ENCODE measurements at regions not wholly inside any gene's neighbourhood (a gene's known extent, or its start where the extent isn't known, plus 50 kb on each side); places are given as distances from the start of the nearest gene placed in this dataset.

GRCh38 chr2:66377832-66378231 lies 57.1 kb upstream of the MEIS1 start:
- intact Hi-C loops (cut with micrococcal nuclease), result no loop called here
- peaks cover 0 to 1% (median under 1%) of the 10 kb centered on the region in 3 donors for H3K27me3 Mint-ChIP-seq (ENCODE audit: low read depth in 3 of 3)
- peaks cover 0 to 2% (median 0%) of the 10 kb centered on the region in 7 donors for H3K9me3 Mint-ChIP-seq
- Histone ChIP-seq H3K9ac (ENCODE audit: insufficient read depth, low read length, poor library complexity, severe bottlenecking) (no peak overlapping the region), H2AFZ (ENCODE audit: insufficient read depth, low read depth, low read length, poor library complexity, severe bottlenecking) (no peak overlapping the region), H4K20me1 (ENCODE audit: insufficient read depth, low read length) (no peaks in the 10 kb centered on the region), H3K36me3 (replicated peaks in 1 of 2; ENCODE audit: control insufficient read depth in 1 of 2, insufficient read depth in 2 of 2, low read length in 2 of 2) (no peaks in the 10 kb centered on the region), H3K27ac (ENCODE audit: low read depth in 1 of 2, low read length in 2 of 2) (no peak overlapping the region), H3K4me1 (ENCODE audit: control insufficient read depth in 1 of 2, insufficient read depth in 2 of 2, low read length in 2 of 2) (no peaks in the 10 kb centered on the region), H3K27me3 (ENCODE audit: control insufficient read depth in 2 of 2, insufficient read depth in 2 of 2, low read length in 2 of 2) (no peaks in the 10 kb centered on the region), H3K4me3 (replicated peaks in 1 of 3; ENCODE audit: low read depth in 2 of 3, low read length in 3 of 3) (no peak overlapping the region), H3K4me2 (replicated peaks; ENCODE audit: extremely low read depth, low read length, poor library complexity, severe bottlenecking) (no peak overlapping the region), H3K79me2 (ENCODE audit: insufficient read depth, low read length) (no peaks in the 10 kb centered on the region), H3K9me3 (replicated peaks in 1 of 2; ENCODE audit: control insufficient read depth in 1 of 2, insufficient read depth in 1 of 2, low read length in 2 of 2) (no peaks in the 10 kb centered on the region)
- H3K4me1 Mint-ChIP-seq, result no peaks in the 10 kb centered on the region
- no peaks in the 10 kb centered on the region for H3K36me3 Mint-ChIP-seq
- no peak for TF ChIP-seq CTCF (IDR thresholded peaks at IDR 0.05)
- no peak overlapping the region for H3K27ac Mint-ChIP-seq
- no CpG with 5 or more reads among the region's 6 CpGs for WGBS (ENCODE audit: insufficient coverage)
- H3K4me3 Mint-ChIP-seq, result no peak overlapping the region
- DNase-seq, result no peak

DNA sequence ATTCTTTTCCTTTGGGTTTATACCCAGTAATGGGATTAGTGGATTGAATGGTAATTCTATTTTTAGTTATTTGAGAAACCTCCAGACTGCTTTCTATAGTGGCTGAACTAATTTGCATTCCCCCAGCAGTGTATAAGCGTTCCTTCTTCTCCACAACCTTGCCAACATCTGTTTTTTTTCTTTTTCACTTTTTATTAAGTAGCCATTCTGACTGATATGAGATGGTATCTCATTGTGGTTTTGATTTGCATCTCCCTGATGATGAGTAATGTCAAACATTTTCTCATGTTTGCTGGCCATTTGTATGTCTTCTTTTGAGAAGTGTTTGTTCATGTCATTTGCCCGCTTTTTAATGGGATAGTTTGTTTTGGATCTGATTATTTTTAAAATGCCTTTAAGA lies 64.1 kb upstream of the MEIS1 start:
- Mint-ChIP-seq H3K9me3 (peaks cover 0 to 3% (median 0%) of the 10 kb centered on the region in 7 donors), H3K36me3 (no peaks in the 10 kb centered on the region), H3K4me3 (no peak overlapping the region), H3K27me3 (ENCODE audit: low read depth in 3 of 3) (peaks cover 0 to 3% (median 0%) of the 10 kb centered on the region in 3 donors), H3K27ac (no peak overlapping the region), H3K4me1 (no peaks in the 10 kb centered on the region)
- no CpG with 5 or more reads among the region's 2 CpGs for WGBS (ENCODE audit: insufficient coverage)
- H3K27me3 ChIP-seq (ENCODE audit: control insufficient read depth in 2 of 2, insufficient read depth in 2 of 2, low read length in 2 of 2), result no peaks in the 10 kb centered on the region
- H3K9ac ChIP-seq (ENCODE audit: insufficient read depth, low read length, poor library complexity, severe bottlenecking), result no peak overlapping the region
- no peaks in the 10 kb centered on the region for H3K9me3 ChIP-seq (replicated peaks in 1 of 2; ENCODE audit: control insufficient read depth in 1 of 2, insufficient read depth in 1 of 2, low read length in 2 of 2)
- no peak for DNase-seq
- no peak overlapping the region for H3K4me2 ChIP-seq (replicated peaks; ENCODE audit: extremely low read depth, low read length, poor library complexity, severe bottlenecking)
- H2AFZ ChIP-seq (ENCODE audit: insufficient read depth, low read depth, low read length, poor library complexity, severe bottlenecking), result no peak overlapping the region
- H4K20me1 ChIP-seq (ENCODE audit: insufficient read depth, low read length), result no peaks in the 10 kb centered on the region
- no peaks in the 10 kb centered on the region for H3K36me3 ChIP-seq (replicated peaks in 1 of 2; ENCODE audit: control insufficient read depth in 1 of 2, insufficient read depth in 2 of 2, low read length in 2 of 2)
- TF ChIP-seq CTCF (IDR thresholded peaks at IDR 0.05), result no peak
- H3K27ac ChIP-seq (ENCODE audit: low read depth in 1 of 2, low read length in 2 of 2), result no peak overlapping the region
- H3K4me3 ChIP-seq (replicated peaks in 1 of 3; ENCODE audit: low read depth in 2 of 3, low read length in 3 of 3), result no peak overlapping the region
- intact Hi-C loops (cut with micrococcal nuclease), result no loop called here
- no peaks in the 10 kb centered on the region for H3K4me1 ChIP-seq (ENCODE audit: control insufficient read depth in 1 of 2, insufficient read depth in 2 of 2, low read length in 2 of 2)
- no peaks in the 10 kb centered on the region for H3K79me2 ChIP-seq (ENCODE audit: insufficient read depth, low read length)

All from CD14-positive monocyte (primary cell).